Fibroblast of skin of left biceps (primary cell): ENCODE measurements at regions not wholly inside any gene's neighbourhood (a gene's known extent, or its start where the extent isn't known, plus 50 kb on each side); places are given as distances from the start of the nearest gene placed in this dataset.
A peak's percentile ranks its signal among the peaks of the same experiment; 100 is the strongest.
"Not testable (repeated sequence)": the region's sequence is repeated elsewhere in the genome, so short reads cannot be mapped to it uniquely, and the experiment has no call there.

Experiments used
- DNase-seq, 2 experiments: peaks; one replicate each; pipeline ENCODE4 v3.0.0-alpha.2; 2013; ENCODE audit warnings: low read depth in 2 of 2

- DNase-seq, result peak; percentile 84
Observed at GRCh38 chr6:16949716-16950115, 152.1 kb upstream of the STMND1 start.

- no peak for DNase-seq
Observed at GRCh38 chr6:16948396-16948795, 153.5 kb upstream of the STMND1 start.

- DNase-seq, result peak; percentile 99 to 100
Observed at GRCh38 chr6:16947375-16948015, 154.4 kb upstream of the STMND1 start.

- DNase-seq, result no peak
Observed at GRCh38 chr6:16944596-16944995, 157.3 kb upstream of the STMND1 start.

- DNase-seq, result no peak
Observed at GRCh38 chr6:16939839-16940238, 162.0 kb upstream of the STMND1 start.

- no peak for DNase-seq
Observed at GRCh38 chr6:16939351-16939750, 162.5 kb upstream of the STMND1 start.

- no peak for DNase-seq
Observed at GRCh38 chr6:16936893-16937292, 165.0 kb upstream of the STMND1 start.

- no peak for DNase-seq
Observed at GRCh38 chr6:16933961-16934360, 167.9 kb upstream of the STMND1 start.

- DNase-seq, result no peak
Observed at GRCh38 chr6:16933532-16933931, 168.3 kb upstream of the STMND1 start.

- DNase-seq, result no peak
Observed at GRCh38 chr6:16932920-16933319, 168.9 kb upstream of the STMND1 start.

GRCh38 chr6:16931079-16931478 lies 169.8 kb upstream of the ATXN1 start:
- not testable (repeated sequence) for DNase-seq

- no peak for DNase-seq
Observed at GRCh38 chr6:16930432-16930831, 169.2 kb upstream of the ATXN1 start.

- DNase-seq, result peak; percentile 95 to 97
Observed at GRCh38 chr6:16929809-16930208, 168.5 kb upstream of the ATXN1 start.

- no peak for DNase-seq
Observed at GRCh38 chr6:16928387-16928786, 167.1 kb upstream of the ATXN1 start.

GRCh38 chr6:16927205-16927604 lies 165.9 kb upstream of the ATXN1 start:
- no peak for DNase-seq

- DNase-seq, result no peak
Observed at GRCh38 chr6:16925461-16925860, 164.2 kb upstream of the ATXN1 start.

GRCh38 chr6:16922282-16922681 lies 161.0 kb upstream of the ATXN1 start:
- no peak for DNase-seq

GRCh38 chr6:16921399-16922110 lies 160.3 kb upstream of the ATXN1 start:
- peak in 1 of 2 experiments; percentile 11 for DNase-seq

GRCh38 chr6:16918586-16918985 lies 157.3 kb upstream of the ATXN1 start:
- no peak for DNase-seq

- no peak for DNase-seq
Observed at GRCh38 chr6:16914184-16914583, 152.9 kb upstream of the ATXN1 start.

- no peak for DNase-seq
Observed at GRCh38 chr6:16912756-16913155, 151.5 kb upstream of the ATXN1 start.

GRCh38 chr6:16911088-16911487 lies 149.8 kb upstream of the ATXN1 start:
- DNase-seq, result no peak

GRCh38 chr6:16909658-16910360 lies 148.5 kb upstream of the ATXN1 start:
- peak; percentile 45 to 55 for DNase-seq
